Gastroesophageal sphincter (tissue), 3 donors: ENCODE measurements at regions not wholly inside any gene's neighbourhood (a gene's known extent, or its start where the extent isn't known, plus 50 kb on each side); places are given as distances from the start of the nearest gene placed in this dataset.

Experiments used
- CTCF ChIP-seq, 4 experiments: fragments of 200-600 bp in 2 of 4; fragments of 450-650 bp in 2 of 4; sonication (generic) in 1 of 4; IDR thresholded peaks; one replicate each; pipeline ENCODE4 v1.5.1; 2017 to 2019; ENCODE audit warnings: antibody characterized with exemption in 4 of 4, mild to moderate bottlenecking in 2 of 4, moderate library complexity in 2 of 4
- EP300 ChIP-seq: sonication (generic); formaldehyde crosslinking; IDR thresholded peaks from one replicate; pipeline ENCODE4 v1.6.1; 2017; ENCODE audit warnings: antibody characterized with exemption, mild to moderate bottlenecking
- POLR2A ChIP-seq, 2 donors: fragments of 450-650 bp; IDR thresholded peaks; one replicate each; pipeline ENCODE4 v1.6.1; 2017; ENCODE audit warnings: antibody characterized with exemption in 2 of 2, mild to moderate bottlenecking in 2 of 2, moderate library complexity in 1 of 2
- POLR2AphosphoS5 ChIP-seq: sonication (generic); formaldehyde crosslinking; IDR thresholded peaks from one replicate; pipeline ENCODE4 v1.6.1; 2017; ENCODE audit warnings: antibody characterized with exemption

DNA sequence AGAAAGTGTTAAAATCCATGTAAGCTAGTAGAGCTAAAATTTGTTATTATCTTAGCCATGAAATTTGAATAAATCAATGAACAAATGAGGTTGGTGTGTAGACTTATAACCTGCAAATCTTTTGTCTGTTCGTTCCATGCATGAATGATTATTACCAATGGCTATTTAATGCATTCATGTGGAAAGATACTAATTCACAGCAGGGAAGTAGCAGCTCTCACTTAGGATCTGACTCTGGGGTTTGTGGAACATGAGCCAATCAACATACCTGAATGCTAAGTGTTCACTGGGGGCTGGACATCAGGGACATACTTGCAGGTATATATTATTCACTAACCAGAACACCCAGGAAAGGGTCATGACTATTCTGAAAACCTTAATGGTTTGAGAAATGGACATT is 444.1 kb downstream of the STIM2 start:
- TF ChIP-seq POLR2A (IDR thresholded peaks at IDR 0.05) (no peak), EP300 (no peak), CTCF (IDR thresholded peaks at IDR 0.05) (no peak), POLR2AphosphoS5 (no peak)
